ENCODE measurements at regions not wholly inside any gene's neighbourhood (a gene's known extent, or its start where the extent isn't known, plus 50 kb on each side); places are given as distances from the start of the nearest gene placed in this dataset.
"Not testable (repeated sequence)": the region's sequence is repeated elsewhere in the genome, so short reads cannot be mapped to it uniquely, and the experiment has no call there.

- not testable (repeated sequence) for TF ChIP-seq CTCF, POLR2A (IDR thresholded peaks at IDR 0.05)
Measured at GRCh38 chr1:810949-811348, 112.8 kb upstream of the SAMD11 start.

Measured in right lobe of liver (tissue), 4 donors.